ENCODE measurements at regions not wholly inside any gene's neighbourhood (a gene's known extent, or its start where the extent isn't known, plus 50 kb on each side); places are given as distances from the start of the nearest gene placed in this dataset.

DNA sequence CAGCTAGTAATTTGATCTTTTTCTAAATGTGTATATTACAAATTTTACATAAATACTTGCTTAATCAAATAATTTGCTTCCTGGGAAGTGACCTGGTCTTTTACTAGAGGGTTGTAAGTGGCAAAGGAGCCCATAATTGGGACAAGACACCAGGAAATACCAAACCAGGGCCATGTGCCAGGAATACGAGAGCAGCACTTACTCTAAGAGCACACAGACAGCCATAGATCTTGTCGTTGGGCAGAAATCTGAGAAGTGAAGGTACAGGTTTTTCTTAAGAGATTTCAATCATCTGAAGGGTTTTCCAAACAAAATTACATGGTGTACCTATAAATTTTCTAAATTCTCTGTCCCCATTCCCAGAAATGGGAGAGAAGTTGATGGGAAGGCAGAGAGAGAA is 179.3 kb downstream of the HINT1 start:
- TF ChIP-seq, protein P1, sequence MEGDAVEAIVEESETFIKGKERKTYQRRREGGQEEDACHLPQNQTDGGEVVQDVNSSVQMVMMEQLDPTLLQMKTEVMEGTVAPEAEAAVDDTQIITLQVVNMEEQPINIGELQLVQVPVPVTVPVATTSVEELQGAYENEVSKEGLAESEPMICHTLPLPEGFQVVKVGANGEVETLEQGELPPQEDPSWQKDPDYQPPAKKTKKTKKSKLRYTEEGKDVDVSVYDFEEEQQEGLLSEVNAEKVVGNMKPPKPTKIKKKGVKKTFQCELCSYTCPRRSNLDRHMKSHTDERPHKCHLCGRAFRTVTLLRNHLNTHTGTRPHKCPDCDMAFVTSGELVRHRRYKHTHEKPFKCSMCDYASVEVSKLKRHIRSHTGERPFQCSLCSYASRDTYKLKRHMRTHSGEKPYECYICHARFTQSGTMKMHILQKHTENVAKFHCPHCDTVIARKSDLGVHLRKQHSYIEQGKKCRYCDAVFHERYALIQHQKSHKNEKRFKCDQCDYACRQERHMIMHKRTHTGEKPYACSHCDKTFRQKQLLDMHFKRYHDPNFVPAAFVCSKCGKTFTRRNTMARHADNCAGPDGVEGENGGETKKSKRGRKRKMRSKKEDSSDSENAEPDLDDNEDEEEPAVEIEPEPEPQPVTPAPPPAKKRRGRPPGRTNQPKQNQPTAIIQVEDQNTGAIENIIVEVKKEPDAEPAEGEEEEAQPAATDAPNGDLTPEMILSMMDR (conservative IDR thresholded peaks at IDR 0.05): no peak
- no peak for TF ChIP-seq ZFX (IDR thresholded peaks at IDR 0.05)
- no peak overlapping the region; the same call in 1 of the 2 replicates for H3K27ac ChIP-seq

DNA sequence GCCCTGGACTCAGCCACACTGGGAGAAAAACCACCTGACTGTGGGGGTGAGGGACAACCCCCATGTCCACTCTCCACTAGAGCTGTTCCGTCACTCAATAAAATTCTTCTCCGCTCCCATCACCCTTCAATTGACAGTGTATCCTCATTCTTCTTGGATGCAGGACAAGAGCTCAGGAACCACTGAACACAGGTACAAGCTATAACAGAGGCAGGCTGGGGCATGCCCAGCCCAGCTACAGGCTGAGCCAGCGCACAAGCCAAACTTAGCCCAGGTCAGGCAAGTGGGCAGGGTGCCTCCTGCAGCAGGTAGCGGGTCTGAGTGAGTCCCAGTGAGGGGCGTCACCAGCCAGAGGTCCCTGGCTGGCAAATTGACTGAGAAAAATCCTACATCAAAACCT is 183.4 kb downstream of the HINT1 start:
- H3K27ac ChIP-seq: no peak overlapping the region
- TF ChIP-seq ZFX (IDR thresholded peaks at IDR 0.05): no peak
- TF ChIP-seq, protein P1 (conservative IDR thresholded peaks at IDR 0.05): no peak

DNA sequence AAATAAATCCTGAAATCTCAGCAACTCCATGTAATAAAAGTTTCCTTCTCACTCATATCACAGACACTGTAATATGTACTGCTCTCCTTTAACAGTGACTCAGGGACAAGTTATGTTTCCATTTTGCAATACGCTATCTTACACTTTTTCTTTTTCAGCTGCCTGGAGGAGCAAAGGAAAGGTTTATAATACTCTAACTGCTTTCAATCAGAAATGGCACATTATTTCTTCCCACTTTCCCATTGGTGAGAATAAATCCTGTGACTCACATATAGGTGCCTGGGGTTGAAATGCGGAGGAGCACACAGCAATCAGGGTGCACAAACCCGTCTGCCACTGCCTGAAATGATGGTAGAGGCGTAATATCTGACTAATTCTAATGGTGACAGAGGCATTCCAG is 186.6 kb downstream of the HINT1 start:
- H3K27ac ChIP-seq: no peak overlapping the region
- TF ChIP-seq, protein P1 (conservative IDR thresholded peaks at IDR 0.05): no peak
- TF ChIP-seq ZFX (IDR thresholded peaks at IDR 0.05): no peak

DNA sequence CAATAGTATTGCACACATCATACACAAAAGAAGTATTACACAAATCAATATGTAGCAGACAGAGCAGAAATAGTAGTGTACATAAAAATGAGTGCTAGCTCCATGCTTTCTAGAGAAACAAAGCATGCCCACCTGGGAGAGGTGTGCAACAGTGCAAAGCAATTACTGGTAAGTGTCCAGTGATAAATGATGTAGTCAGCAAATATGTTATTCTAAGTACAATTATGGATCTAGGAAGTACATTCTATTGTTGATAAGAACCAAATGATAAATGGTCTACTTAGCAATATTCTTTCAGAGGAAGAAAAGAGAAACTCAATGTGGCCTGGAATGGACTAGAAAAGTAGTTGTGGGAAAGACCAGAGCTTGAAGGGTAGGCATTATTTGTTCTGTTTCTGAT is 188.6 kb downstream of the HINT1 start:
- no peak for TF ChIP-seq ZFX (IDR thresholded peaks at IDR 0.05)
- TF ChIP-seq, protein P1 (conservative IDR thresholded peaks at IDR 0.05): no peak
- no peak overlapping the region for H3K27ac ChIP-seq

DNA sequence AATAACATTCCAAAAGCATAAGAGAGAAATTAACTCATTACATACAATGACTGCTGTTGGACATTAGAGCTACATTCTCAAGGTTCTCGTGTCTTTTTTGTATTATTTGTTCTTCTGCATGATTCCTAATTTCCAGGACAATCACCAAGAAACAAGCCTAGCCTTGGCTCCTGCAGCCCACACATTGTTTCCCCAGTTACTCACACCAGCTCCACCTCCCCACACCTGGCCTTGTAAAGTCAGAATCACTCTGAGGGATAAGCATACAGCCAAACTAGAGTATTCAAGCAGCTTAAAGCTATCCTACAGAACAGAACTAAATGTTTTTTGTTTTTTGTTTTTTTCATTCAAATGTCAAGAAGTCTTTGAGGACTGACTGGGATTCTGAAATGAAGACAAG is 189.2 kb downstream of the HINT1 start:
- TF ChIP-seq, protein P1 (conservative IDR thresholded peaks at IDR 0.05): no peak
- no peak for TF ChIP-seq ZFX (IDR thresholded peaks at IDR 0.05)

DNA sequence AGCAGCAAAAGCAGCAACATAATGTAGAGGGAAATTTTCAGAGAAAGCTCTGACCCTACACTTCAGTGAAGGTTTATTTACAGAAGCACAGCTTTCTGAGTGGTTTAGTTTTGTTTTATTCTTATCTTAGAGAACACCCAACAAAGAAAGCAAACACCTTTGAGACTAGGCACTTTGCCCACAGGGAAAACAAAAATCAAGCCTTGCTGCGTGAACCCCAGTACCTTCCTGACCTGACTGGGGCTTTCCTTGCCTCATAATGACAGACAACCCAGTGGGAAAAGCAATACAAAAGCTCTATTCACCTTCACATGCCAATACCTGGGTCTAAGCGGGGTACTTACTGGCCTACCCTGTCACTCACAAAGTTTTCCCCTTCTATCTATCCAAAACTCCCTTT is 189.8 kb downstream of the HINT1 start:
- TF ChIP-seq, protein P1 (conservative IDR thresholded peaks at IDR 0.05): no peak
- TF ChIP-seq ZFX (IDR thresholded peaks at IDR 0.05): no peak
- no peak overlapping the region for H3K27ac ChIP-seq

More for the DNA sequence above, 189.2 kb downstream of the HINT1 start:
- no peak overlapping the region for H3K27ac ChIP-seq

DNA sequence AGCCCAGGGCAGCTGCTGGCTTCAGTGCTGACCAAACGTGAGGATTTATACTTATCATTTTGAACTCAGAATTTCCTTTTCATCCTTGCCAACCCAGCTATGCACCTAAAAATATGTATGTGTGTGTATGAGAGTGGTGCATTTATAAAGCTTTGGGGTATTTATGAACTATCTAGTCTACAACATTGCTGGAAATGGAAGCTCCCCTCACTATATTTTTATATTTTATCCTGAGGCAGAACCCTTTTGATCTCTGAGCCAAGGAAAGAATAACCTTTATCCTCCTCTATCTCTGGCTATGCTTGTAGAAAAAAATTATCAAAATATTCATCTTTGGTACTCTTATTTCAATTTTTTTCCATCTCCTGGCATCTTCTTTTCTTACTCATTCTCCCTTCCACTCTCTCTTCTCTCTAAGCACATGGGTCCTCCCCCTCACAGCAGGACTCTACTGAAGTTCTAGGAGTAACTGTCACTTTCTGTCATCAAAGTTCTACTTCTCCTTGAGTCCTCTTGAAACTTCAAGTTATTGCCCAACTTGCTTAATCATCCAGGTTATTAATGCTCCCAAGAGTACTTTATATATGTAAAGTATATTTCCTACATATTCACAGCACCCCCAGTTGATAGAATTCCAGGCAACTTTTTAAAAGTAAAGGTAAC is 190.9 kb downstream of the HINT1 start:
- no peak overlapping the region for H3K27ac ChIP-seq
- TF ChIP-seq ZFX (IDR thresholded peaks at IDR 0.05): no peak
- TF ChIP-seq, protein P1 (conservative IDR thresholded peaks at IDR 0.05): no peak
